Fibroblast of lung (primary cell): ENCODE measurements at regions not wholly inside any gene's neighbourhood (a gene's known extent, or its start where the extent isn't known, plus 50 kb on each side); places are given as distances from the start of the nearest gene placed in this dataset.

Experiments
- DNase-seq, 2 donors: peaks; one replicate each; pipeline versions ENCODE4 v3.0.0 to v3.0.0-alpha.2; 2010; ENCODE audit warnings: low read depth in 2 of 2
- H2AFZ ChIP-seq: 2 replicates; pipeline ENCODE4 v1.5.1; 2012; ENCODE audit warnings: low read length, control low read depth, inconsistent platforms
- H3K27ac ChIP-seq: 2 replicates; pipeline ENCODE4 v1.5.1; 2011; ENCODE audit warnings: low read length, control low read depth; ENCODE audit not compliant: insufficient read depth
- H3K27me3 ChIP-seq: 2 replicates; pipeline ENCODE4 v1.5.1; 2011; ENCODE audit warnings: mild to moderate bottlenecking, low read length; ENCODE audit not compliant: control insufficient read depth, insufficient read depth
- H3K36me3 ChIP-seq: 2 replicates; pipeline ENCODE4 v1.5.1; 2011; ENCODE audit warnings: low read length; ENCODE audit not compliant: control insufficient read depth, insufficient read depth
- H3K4me1 ChIP-seq: 2 replicates; pipeline ENCODE4 v1.5.1; 2011; ENCODE audit warnings: low read length; ENCODE audit not compliant: control insufficient read depth, insufficient read depth; ENCODE audit errors: extremely low read depth
- H3K4me2 ChIP-seq: 2 replicates; pipeline ENCODE4 v1.5.1; 2011; ENCODE audit warnings: low read length, control low read depth; ENCODE audit not compliant: insufficient read depth; ENCODE audit errors: extremely low read depth
- H3K4me3 ChIP-seq, 4 experiments: fragments of 200-600 bp in 1 of 4; sonication (generic) in 1 of 4; replicated peaks in 1 of 4; 2 replicates each; pipeline ENCODE4 v1.5.1; 2011 to 2016; ENCODE audit warnings: low read length in 4 of 4, low read depth in 3 of 4, mild to moderate bottlenecking in 3 of 4, control low read depth in 2 of 4, inconsistent platforms in 1 of 4, mixed read lengths in 1 of 4; ENCODE audit not compliant: insufficient read depth in 1 of 4; ENCODE audit errors: control extremely low read depth in 1 of 4
- H3K79me2 ChIP-seq: 2 replicates; pipeline ENCODE4 v1.5.1; 2012; ENCODE audit warnings: mild to moderate bottlenecking, low read length, inconsistent platforms; ENCODE audit not compliant: control insufficient read depth, insufficient read depth
- H3K9ac ChIP-seq: 2 replicates; pipeline ENCODE4 v1.5.1; 2011; ENCODE audit warnings: mild to moderate bottlenecking, low read length, control low read depth; ENCODE audit not compliant: insufficient read depth
- H3K9me3 ChIP-seq: 2 replicates; pipeline ENCODE4 v1.5.1; 2012; ENCODE audit warnings: low read depth, low read length; ENCODE audit not compliant: control insufficient read depth, insufficient read depth
- H4K20me1 ChIP-seq: 2 replicates; pipeline ENCODE4 v1.5.1; 2011; ENCODE audit warnings: low read length; ENCODE audit not compliant: control insufficient read depth, insufficient read depth; ENCODE audit errors: extremely low read depth
- CTCF ChIP-seq, 2 donors: IDR thresholded peaks in 1 of 2; conservative IDR thresholded peaks in 1 of 2; 1 replicate in 1 of 2; 2 replicates in 1 of 2; pipeline ENCODE4 v1.5.1; 2011 to 2012; ENCODE audit warnings: low read length in 2 of 2, control low read depth in 1 of 2, inconsistent platforms in 1 of 2, low read depth in 1 of 2, mild to moderate bottlenecking in 1 of 2
- EZH2 ChIP-seq: IDR thresholded peaks from 2 replicates; pipeline ENCODE4 v1.5.1; 2012; ENCODE audit warnings: low read length, control low read depth, mild to moderate bottlenecking; ENCODE audit errors: missing control alignments

DNA sequence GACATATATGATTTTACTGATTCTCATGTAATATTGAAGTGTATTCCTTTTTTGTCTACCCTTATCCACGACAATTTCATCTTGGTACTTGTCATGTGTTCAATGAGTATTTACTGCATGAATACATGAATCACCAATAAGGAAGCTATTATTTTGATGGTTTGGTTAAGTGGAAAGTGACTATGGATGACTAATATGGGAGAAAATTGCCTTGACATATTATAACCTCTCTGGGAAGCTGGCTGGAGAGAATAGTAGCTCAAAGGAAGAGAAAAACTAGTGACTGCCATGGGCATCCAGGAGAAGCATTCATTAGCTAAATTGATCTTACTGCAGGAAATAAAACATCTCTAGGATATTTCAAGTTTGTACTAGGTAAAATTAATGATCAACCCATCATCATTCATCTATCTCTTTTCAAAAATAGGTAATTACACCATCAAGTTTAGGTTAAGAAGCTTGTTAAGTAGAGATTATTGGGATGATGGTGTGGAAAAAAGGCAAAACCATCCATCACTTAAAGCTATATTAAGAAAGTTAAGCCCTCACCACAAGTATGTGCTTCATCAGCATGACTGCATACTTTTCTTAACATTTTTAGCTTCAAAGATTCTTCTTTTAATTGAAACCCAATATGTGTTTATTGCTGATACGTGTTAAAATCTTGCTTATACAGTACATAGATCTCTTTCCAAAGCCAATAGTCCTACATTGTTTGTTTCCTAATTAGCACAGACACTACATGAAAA lies 455.2 kb upstream of the ARPP21 start:
- no peak overlapping the region for H3K9ac ChIP-seq
- no peaks in the 10 kb centered on the region for H3K36me3 ChIP-seq
- DNase-seq, result peak in 1 of 2 donors; percentile 83

GRCh38 chr3:35184775-35185174 lies 454.6 kb upstream of the ARPP21 start:
- Histone ChIP-seq H3K27me3 (no peaks in the 10 kb centered on the region), H3K4me1 (no peaks in the 10 kb centered on the region), H3K9me3 (no peaks in the 10 kb centered on the region), H3K4me2 (no peak overlapping the region), H3K9ac (no peak overlapping the region), H3K79me2 (no peaks in the 10 kb centered on the region), H4K20me1 (no peaks in the 10 kb centered on the region), H2AFZ (no peak overlapping the region), H3K36me3 (no peaks in the 10 kb centered on the region), H3K27ac (no peak overlapping the region), H3K4me3 (no peak overlapping the region)
- no peak for TF ChIP-seq CTCF (conservative IDR thresholded peaks at IDR 0.05 in 1 of 2, IDR thresholded peaks at IDR 0.05 in 1 of 2; ENCODE audit: low read depth in 1 of 2, low read length in 2 of 2)
- no peak for TF ChIP-seq EZH2
- peak; percentile 2 to 77 for DNase-seq

More for the DNA sequence above, 455.2 kb upstream of the ARPP21 start:
- Histone ChIP-seq H2AFZ (no peak overlapping the region), H3K4me3 (no peak overlapping the region), H3K4me2 (no peak overlapping the region), H3K27me3 (no peaks in the 10 kb centered on the region), H3K79me2 (no peaks in the 10 kb centered on the region), H3K4me1 (no peaks in the 10 kb centered on the region), H3K9me3 (no peaks in the 10 kb centered on the region), H3K27ac (no peak overlapping the region), H4K20me1 (no peaks in the 10 kb centered on the region)
- TF ChIP-seq CTCF (conservative IDR thresholded peaks at IDR 0.05 in 1 of 2, IDR thresholded peaks at IDR 0.05 in 1 of 2; ENCODE audit: low read depth in 1 of 2, low read length in 2 of 2) (no peak), EZH2 (no peak)

DNA sequence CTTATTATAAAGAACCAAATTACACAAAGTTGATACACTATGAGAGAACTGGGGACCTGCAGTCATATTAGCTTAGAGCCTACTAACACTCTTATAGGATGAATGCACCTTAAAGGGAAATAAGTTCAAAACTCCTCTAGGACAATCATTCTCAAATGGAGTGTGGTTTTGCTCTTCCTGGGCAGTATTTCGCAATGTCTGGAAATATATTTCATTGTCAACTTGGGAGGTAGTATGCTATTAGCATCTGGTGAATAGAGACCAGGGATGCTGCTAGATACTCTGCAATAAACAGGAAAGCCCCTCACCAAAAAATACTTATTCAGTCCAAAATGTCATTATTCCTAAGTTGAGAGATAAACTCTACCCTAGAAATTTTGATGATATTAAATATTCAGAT lies 451.4 kb upstream of the ARPP21 start:
- DNase-seq, result no peak
- H3K4me1 ChIP-seq, result no peaks in the 10 kb centered on the region
- H3K4me2 ChIP-seq, result no peak overlapping the region
- no peaks in the 10 kb centered on the region for H3K36me3 ChIP-seq
- no peaks in the 10 kb centered on the region for H3K79me2 ChIP-seq
- H4K20me1 ChIP-seq, result no peaks in the 10 kb centered on the region
- H3K9ac ChIP-seq, result no peak overlapping the region
- no peaks in the 10 kb centered on the region for H3K27me3 ChIP-seq
- TF ChIP-seq EZH2 (no peak), CTCF (conservative IDR thresholded peaks at IDR 0.05 in 1 of 2, IDR thresholded peaks at IDR 0.05 in 1 of 2; ENCODE audit: low read depth in 1 of 2, low read length in 2 of 2) (no peak)
- no peak overlapping the region for H3K27ac ChIP-seq
- H3K4me3 ChIP-seq, result no peak overlapping the region
- H3K9me3 ChIP-seq, result no peaks in the 10 kb centered on the region
- H2AFZ ChIP-seq, result no peak overlapping the region
